Natural killer cell (primary cell): ENCODE measurements at regions not wholly inside any gene's neighbourhood (a gene's known extent, or its start where the extent isn't known, plus 50 kb on each side); places are given as distances from the start of the nearest gene placed in this dataset.

Experiments
- ATAC-seq, 3 donors: fragments of 150-1000 bp in 2 of 3; fragments of 200-7000 bp in 1 of 3; cut with Tn5 transposase; 1 replicate in 1 of 3; 2 replicates in 2 of 3; pipeline ENCODE4 v1.10.0; 2021; ENCODE audit warnings: mild to moderate bottlenecking in 2 of 3, moderate library complexity in 2 of 3
- DNase-seq, 2 donors: peaks; one replicate each; pipeline versions ENCODE4 v3.0.0 to v3.0.0-alpha.2; 2013 to 2021; ENCODE audit warnings: mixed read lengths in 1 of 2
- H3K27ac ChIP-seq: one replicate; pipeline ENCODE4 v1.5.1; 2013; ENCODE audit warnings: mild to moderate bottlenecking, low read length
- H3K27me3 ChIP-seq: one replicate; pipeline ENCODE4 v1.6.1; 2013; ENCODE audit warnings: low read length; ENCODE audit not compliant: control insufficient read depth, insufficient read depth
- H3K36me3 ChIP-seq: one replicate; pipeline ENCODE4 v1.6.1; 2013; ENCODE audit warnings: low read length; ENCODE audit not compliant: control insufficient read depth, insufficient read depth
- H3K4me1 ChIP-seq: one replicate; pipeline ENCODE4 v1.6.1; 2013; ENCODE audit warnings: low read length; ENCODE audit not compliant: control insufficient read depth, insufficient read depth
- H3K4me3 ChIP-seq: one replicate; pipeline ENCODE4 v1.5.1; 2013; ENCODE audit warnings: low read length
- H3K9me3 ChIP-seq: one replicate; pipeline ENCODE4 v1.6.1; 2013; ENCODE audit warnings: low read length; ENCODE audit not compliant: control insufficient read depth, insufficient read depth
- H3K27ac Mint-ChIP-seq, 2 donors: one replicate each; pipeline ENCODE4 v1.8.0; 2022; ENCODE audit warnings: mild to moderate bottlenecking in 2 of 2, mixed read lengths in 2 of 2, moderate library complexity in 1 of 2
- H3K27me3 Mint-ChIP-seq, 2 donors: one replicate each; pipeline ENCODE4 v1.8.0; 2022; ENCODE audit warnings: low read depth in 2 of 2, mixed read lengths in 2 of 2
- H3K36me3 Mint-ChIP-seq: one replicate; pipeline ENCODE4 v1.8.0; 2022; ENCODE audit warnings: mixed read lengths
- H3K4me1 Mint-ChIP-seq, 2 donors: one replicate each; pipeline ENCODE4 v1.8.0; 2022; ENCODE audit warnings: mixed read lengths in 2 of 2
- H3K4me3 Mint-ChIP-seq: one replicate; pipeline ENCODE4 v1.8.0; 2022; ENCODE audit warnings: mild to moderate bottlenecking, moderate library complexity, mixed read lengths
- H3K9me3 Mint-ChIP-seq, 2 donors: one replicate each; pipeline ENCODE4 v1.8.0; 2022; ENCODE audit warnings: mixed read lengths in 2 of 2
- WGBS: methylation state at CpG from one replicate; pipeline ENCODE4 v1.1.7; 2013; ENCODE audit warnings: missing lambda C conversion rate; ENCODE audit not compliant: insufficient coverage; 5-methylcytosine and 5-hydroxymethylcytosine counted together
- intact Hi-C: fragments of 100-400 bp; cut with micrococcal nuclease; formaldehyde crosslinking; loops from one replicate; pipeline ENCODE4 v1.14.2; 2022
- TF ChIP-seq, protein P1 (sequence below): fragments of 200-600 bp; IDR thresholded peaks from one replicate; pipeline ENCODE4 v1.8.0; 2022; ENCODE audit warnings: antibody characterized with exemption

DNA sequence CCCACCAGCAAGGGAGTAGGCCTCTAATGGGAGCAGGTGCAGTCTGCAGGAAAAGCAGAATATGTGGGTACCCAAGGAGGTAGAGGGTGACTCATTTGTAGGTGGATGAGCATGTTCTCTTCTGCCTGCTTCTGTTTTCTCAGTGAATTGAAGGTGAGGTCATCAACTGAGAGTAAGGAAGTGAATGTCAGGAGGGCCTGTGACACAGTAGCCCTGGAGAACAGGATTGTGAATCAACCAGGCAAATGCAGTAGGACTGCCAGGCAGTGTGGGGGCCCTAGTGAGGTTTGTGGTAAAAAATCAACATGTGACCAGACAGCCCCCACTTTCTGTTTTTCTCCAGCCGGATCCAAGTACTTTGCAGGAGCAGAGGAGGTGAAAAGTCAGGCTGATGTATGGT lies 150.5 kb upstream of the SOX9 start:
- Histone ChIP-seq H3K27ac (no peak overlapping the region), H3K4me3 (no peak overlapping the region), H3K36me3 (no peaks in the 10 kb centered on the region), H3K4me1 (no peaks in the 10 kb centered on the region), H3K9me3 (no peaks in the 10 kb centered on the region), H3K27me3 (no peaks in the 10 kb centered on the region)
- 88% methylated on average over 1 of the region's 1 CpG for WGBS
- no peak overlapping the region for H3K27ac Mint-ChIP-seq
- TF ChIP-seq, protein P1, sequence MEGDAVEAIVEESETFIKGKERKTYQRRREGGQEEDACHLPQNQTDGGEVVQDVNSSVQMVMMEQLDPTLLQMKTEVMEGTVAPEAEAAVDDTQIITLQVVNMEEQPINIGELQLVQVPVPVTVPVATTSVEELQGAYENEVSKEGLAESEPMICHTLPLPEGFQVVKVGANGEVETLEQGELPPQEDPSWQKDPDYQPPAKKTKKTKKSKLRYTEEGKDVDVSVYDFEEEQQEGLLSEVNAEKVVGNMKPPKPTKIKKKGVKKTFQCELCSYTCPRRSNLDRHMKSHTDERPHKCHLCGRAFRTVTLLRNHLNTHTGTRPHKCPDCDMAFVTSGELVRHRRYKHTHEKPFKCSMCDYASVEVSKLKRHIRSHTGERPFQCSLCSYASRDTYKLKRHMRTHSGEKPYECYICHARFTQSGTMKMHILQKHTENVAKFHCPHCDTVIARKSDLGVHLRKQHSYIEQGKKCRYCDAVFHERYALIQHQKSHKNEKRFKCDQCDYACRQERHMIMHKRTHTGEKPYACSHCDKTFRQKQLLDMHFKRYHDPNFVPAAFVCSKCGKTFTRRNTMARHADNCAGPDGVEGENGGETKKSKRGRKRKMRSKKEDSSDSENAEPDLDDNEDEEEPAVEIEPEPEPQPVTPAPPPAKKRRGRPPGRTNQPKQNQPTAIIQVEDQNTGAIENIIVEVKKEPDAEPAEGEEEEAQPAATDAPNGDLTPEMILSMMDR, result no peak
- ATAC-seq (no peak), DNase-seq (no peak)
- H3K4me1 Mint-ChIP-seq, result no peaks in the 10 kb centered on the region
- no peak overlapping the region for H3K4me3 Mint-ChIP-seq
- H3K9me3 Mint-ChIP-seq, result peaks cover 0 to 4% of the 10 kb centered on the region in 2 donors
- no peaks in the 10 kb centered on the region for H3K27me3 Mint-ChIP-seq
- intact Hi-C loops, result no loop called here
- H3K36me3 Mint-ChIP-seq, result no peaks in the 10 kb centered on the region

DNA sequence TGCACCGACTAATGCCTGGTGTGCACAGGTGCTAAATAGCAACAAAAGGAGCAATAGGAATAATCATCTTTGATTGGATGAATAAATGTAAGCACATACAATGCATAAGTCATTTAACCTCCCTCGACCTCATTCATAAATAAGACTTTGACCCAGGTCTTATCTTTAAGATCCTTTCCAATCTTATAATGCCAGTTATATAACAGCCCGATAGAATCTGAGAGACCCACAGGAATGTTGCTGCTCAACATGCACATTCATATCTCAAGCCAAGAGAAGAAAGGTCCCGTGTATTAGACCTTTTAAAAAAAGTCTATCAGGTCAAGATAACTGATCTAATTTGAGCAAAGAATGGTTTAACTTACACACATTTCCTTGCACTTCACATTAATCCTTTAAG lies 146.8 kb upstream of the SOX9 start:
- 78% methylated on average over 3 of the region's 4 CpGs for WGBS
- H3K4me1 Mint-ChIP-seq, result no peaks in the 10 kb centered on the region
- no peak overlapping the region for H3K27ac Mint-ChIP-seq
- H3K27ac ChIP-seq, result no peak overlapping the region
- H3K36me3 Mint-ChIP-seq, result no peaks in the 10 kb centered on the region
- H3K27me3 ChIP-seq, result no peaks in the 10 kb centered on the region
- no peaks in the 10 kb centered on the region for H3K4me1 ChIP-seq
- H3K36me3 ChIP-seq, result no peaks in the 10 kb centered on the region
- TF ChIP-seq, protein P1, result no peak
- no peak for DNase-seq
- no peak overlapping the region for H3K4me3 ChIP-seq
- H3K4me3 Mint-ChIP-seq, result no peak overlapping the region
- no peaks in the 10 kb centered on the region for H3K27me3 Mint-ChIP-seq
- peaks cover 4% of the 10 kb centered on the region for H3K9me3 ChIP-seq
- peaks cover 0 to 2% of the 10 kb centered on the region in 2 donors for H3K9me3 Mint-ChIP-seq
- no peak for ATAC-seq
- intact Hi-C loops, result no loop called here

DNA sequence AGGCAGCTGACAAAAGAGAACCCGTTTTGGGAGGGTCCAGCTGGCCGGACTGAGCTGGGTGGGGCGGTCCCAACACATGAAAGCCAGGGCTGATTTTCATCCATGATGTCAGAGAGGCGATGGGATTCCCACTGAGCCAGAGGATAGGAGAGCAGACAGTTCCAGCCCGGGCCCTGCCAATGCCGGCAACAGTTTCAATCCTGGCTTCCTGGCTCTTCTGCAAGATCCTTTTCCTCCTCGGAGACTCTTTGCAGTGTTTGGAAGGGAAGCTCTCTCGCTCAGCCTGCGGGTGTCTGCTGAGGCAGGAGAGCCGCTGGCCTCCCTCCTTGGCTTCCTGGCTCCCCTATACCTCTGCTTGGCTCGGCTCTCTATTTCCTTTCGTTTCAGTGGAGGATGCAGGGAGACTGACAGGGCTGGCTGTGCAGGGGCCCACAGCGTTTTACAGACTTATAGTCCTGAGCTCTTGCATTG lies 145.5 kb upstream of the SOX9 start:
- Mint-ChIP-seq H3K4me1 (no peaks in the 10 kb centered on the region), H3K36me3 (no peaks in the 10 kb centered on the region), H3K27ac (no peak overlapping the region), H3K27me3 (no peaks in the 10 kb centered on the region), H3K9me3 (peaks cover 0 to 2% of the 10 kb centered on the region in 2 donors), H3K4me3 (no peak overlapping the region)
- no peak overlapping the region for H3K27ac ChIP-seq
- TF ChIP-seq, protein P1, result no peak
- intact Hi-C loops, result no loop called here
- H3K4me1 ChIP-seq, result no peaks in the 10 kb centered on the region
- no peak overlapping the region for H3K4me3 ChIP-seq
- ATAC-seq (no peak), DNase-seq (no peak)
- peaks cover 4% of the 10 kb centered on the region for H3K9me3 ChIP-seq
- no peaks in the 10 kb centered on the region for H3K36me3 ChIP-seq
- H3K27me3 ChIP-seq, result no peaks in the 10 kb centered on the region
- WGBS, result 20% methylated on average over 13 of the region's 13 CpGs

DNA sequence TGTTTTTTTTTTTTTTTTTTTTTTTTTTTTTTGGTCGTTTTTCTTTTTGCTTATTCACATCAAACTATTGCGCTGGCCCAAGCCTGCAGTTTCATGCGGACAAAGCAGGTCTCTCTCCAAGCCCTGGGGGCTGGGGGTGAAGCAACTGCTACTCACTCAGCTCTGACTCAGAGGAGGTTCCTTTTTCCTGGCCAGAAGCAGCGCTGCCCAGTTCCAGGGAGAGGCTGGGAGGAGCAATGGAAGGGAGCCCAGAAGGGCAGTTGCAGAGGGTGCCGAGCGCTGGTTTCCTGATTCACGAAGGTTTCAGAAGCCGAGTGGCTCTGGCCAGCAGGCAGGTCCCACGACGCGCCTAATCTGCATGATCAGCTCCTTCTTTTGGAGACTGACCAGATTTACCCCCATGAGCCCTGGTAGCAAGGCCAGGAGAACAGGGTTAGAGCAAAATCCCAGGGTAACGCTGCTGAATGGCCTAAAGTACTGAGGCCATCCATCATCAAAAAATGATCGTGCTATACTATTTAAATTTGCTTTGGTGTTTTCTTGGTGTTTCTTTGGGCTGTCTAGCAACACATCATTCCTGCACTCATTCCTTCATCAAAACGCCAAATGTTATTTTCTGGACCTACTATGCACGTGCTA lies 144.7 kb upstream of the SOX9 start:
- WGBS, result 69% methylated on average over 14 of the region's 15 CpGs
- intact Hi-C loops, result no loop called here
- H3K9me3 ChIP-seq, result peaks cover 4% of the 10 kb centered on the region
- DNase-seq, result no peak
- H3K9me3 Mint-ChIP-seq, result peaks cover 0 to 2% of the 10 kb centered on the region in 2 donors
- no peaks in the 10 kb centered on the region for H3K4me1 Mint-ChIP-seq
- no peaks in the 10 kb centered on the region for H3K27me3 Mint-ChIP-seq
- H3K4me3 ChIP-seq, result no peak overlapping the region
- H3K27ac Mint-ChIP-seq, result no peak overlapping the region
- H3K4me1 ChIP-seq, result no peaks in the 10 kb centered on the region
- no peak overlapping the region for H3K4me3 Mint-ChIP-seq
- no peak overlapping the region for H3K27ac ChIP-seq
- no peak for ATAC-seq
- no peaks in the 10 kb centered on the region for H3K27me3 ChIP-seq
- TF ChIP-seq, protein P1, result no peak
- no peaks in the 10 kb centered on the region for H3K36me3 ChIP-seq
- H3K36me3 Mint-ChIP-seq, result no peaks in the 10 kb centered on the region
